GM23338 (cell line): ENCODE measurements at regions not wholly inside any gene's neighbourhood (a gene's known extent, or its start where the extent isn't known, plus 50 kb on each side); places are given as distances from the start of the nearest gene placed in this dataset.

Experiments
- EZH2 ChIP-seq: fragments of 200-600 bp; sonication (generic); IDR thresholded peaks from one replicate; pipeline ENCODE4 v1.8.0; 2017; ENCODE audit warnings: antibody characterized with exemption, mild to moderate bottlenecking, low read depth; ENCODE audit not compliant: unreplicated experiment
- POLR2AphosphoS5 ChIP-seq: IDR thresholded peaks from 2 replicates; pipeline ENCODE4 v1.6.1; 2016; ENCODE audit warnings: antibody characterized with exemption, low read depth
- TF ChIP-seq, protein P1 (sequence below), 2 experiments: fragments of 200-600 bp in 1 of 2; sonication (generic) in 1 of 2; conservative IDR thresholded peaks; 2 replicates each; pipeline versions ENCODE4 v1.5.1 to v1.6.1; 2016 to 2017; ENCODE audit warnings: antibody characterized with exemption in 2 of 2, low read depth in 2 of 2, mild to moderate bottlenecking in 2 of 2, moderate library complexity in 1 of 2

DNA sequence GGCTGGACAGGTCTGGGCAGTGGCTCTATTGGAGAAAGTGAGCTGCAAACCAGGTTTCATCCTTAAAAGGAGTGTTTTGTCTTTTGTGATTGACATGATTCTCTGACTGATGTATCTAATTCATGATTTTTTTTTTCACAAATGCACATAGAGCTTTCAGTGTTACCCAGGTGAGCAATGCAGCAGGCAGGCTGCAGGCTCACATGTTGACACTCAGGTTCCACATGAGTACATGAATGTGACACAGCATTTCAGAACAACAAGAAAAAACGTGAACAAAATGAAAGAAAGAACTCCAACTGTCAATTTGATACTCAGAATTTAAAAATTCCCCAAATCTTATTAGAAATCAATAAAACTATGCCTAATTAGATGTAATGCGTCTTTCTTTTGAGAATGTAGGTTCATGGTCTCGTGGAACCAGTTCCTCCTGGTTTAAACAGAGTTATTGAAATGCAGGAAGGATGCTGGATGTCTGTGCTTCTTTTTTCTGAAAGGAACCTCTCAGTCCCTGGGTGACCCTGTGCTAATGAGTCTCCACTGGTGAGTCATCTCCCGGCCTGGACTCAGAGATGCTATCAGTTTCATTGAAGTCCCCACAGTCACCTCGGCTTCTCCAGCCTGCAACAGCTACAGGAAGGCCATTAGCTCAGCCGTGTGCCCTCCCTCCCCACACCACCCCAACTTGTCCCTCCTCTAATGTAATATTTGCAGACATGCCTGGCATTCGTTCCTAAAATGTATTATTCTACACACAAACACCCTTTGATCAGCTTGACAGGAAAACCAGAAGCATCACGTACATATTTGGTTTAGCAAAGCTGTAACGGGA, 430.4 kb downstream of the LPIN1 start:
- TF ChIP-seq EZH2 (no peak), POLR2AphosphoS5 (no peak)
- TF ChIP-seq, protein P1, sequence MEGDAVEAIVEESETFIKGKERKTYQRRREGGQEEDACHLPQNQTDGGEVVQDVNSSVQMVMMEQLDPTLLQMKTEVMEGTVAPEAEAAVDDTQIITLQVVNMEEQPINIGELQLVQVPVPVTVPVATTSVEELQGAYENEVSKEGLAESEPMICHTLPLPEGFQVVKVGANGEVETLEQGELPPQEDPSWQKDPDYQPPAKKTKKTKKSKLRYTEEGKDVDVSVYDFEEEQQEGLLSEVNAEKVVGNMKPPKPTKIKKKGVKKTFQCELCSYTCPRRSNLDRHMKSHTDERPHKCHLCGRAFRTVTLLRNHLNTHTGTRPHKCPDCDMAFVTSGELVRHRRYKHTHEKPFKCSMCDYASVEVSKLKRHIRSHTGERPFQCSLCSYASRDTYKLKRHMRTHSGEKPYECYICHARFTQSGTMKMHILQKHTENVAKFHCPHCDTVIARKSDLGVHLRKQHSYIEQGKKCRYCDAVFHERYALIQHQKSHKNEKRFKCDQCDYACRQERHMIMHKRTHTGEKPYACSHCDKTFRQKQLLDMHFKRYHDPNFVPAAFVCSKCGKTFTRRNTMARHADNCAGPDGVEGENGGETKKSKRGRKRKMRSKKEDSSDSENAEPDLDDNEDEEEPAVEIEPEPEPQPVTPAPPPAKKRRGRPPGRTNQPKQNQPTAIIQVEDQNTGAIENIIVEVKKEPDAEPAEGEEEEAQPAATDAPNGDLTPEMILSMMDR (conservative IDR thresholded peaks at IDR 0.05; ENCODE audit: low read depth in 2 of 2): no peak
